RWPE2 (cell line): ENCODE measurements at regions not wholly inside any gene's neighbourhood (a gene's known extent, or its start where the extent isn't known, plus 50 kb on each side); places are given as distances from the start of the nearest gene placed in this dataset.

ENCODE experiments used
- ATAC-seq: fragments of 200-7000 bp; cut with Tn5 transposase; 3 replicates; pipeline ENCODE4 v1.9.1; 2021; ENCODE audit warnings: low read depth
- DNase-seq: peaks from one replicate; pipeline ENCODE4 v3.0.0-alpha.2; 2020; ENCODE audit warnings: low spot score
- H3K27ac ChIP-seq: fragments of 450-650 bp; 2 replicates; pipeline ENCODE4 v1.5.1; 2017; ENCODE audit warnings: mild to moderate bottlenecking; ENCODE audit not compliant: poor library complexity, severe bottlenecking
- H3K27me3 ChIP-seq: fragments of 250-450 bp; sonication (Bioruptor Pico); 2 replicates; pipeline ENCODE4 v1.5.1; 2021; ENCODE audit warnings: mild to moderate bottlenecking, moderate library complexity; ENCODE audit not compliant: insufficient read depth, poor library complexity, severe bottlenecking
- H3K36me3 ChIP-seq: fragments of 250-450 bp; sonication (Bioruptor Pico); 2 replicates; pipeline ENCODE4 v1.5.1; 2020; ENCODE audit warnings: low read depth, mild to moderate bottlenecking, moderate library complexity
- H3K4me1 ChIP-seq: fragments of 250-450 bp; sonication (Bioruptor Pico); 2 replicates; pipeline ENCODE4 v1.5.1; 2021; ENCODE audit warnings: mild to moderate bottlenecking, moderate library complexity; ENCODE audit not compliant: insufficient read depth, poor library complexity, severe bottlenecking
- H3K4me3 ChIP-seq: fragments of 250-450 bp; sonication (Bioruptor Pico); 2 replicates; pipeline ENCODE4 v1.5.1; 2021; ENCODE audit warnings: mild to moderate bottlenecking, moderate library complexity; ENCODE audit not compliant: severe bottlenecking
- H3K9me3 ChIP-seq: fragments of 250-450 bp; sonication (Bioruptor Pico); 2 replicates; pipeline ENCODE4 v1.5.1; 2021; ENCODE audit warnings: mild to moderate bottlenecking, moderate library complexity; ENCODE audit not compliant: severe bottlenecking
- CTCF ChIP-seq: fragments of 450-650 bp; IDR thresholded peaks from one replicate; pipeline ENCODE4 v1.5.1; 2017; ENCODE audit warnings: mild to moderate bottlenecking, moderate library complexity; ENCODE audit not compliant: poor library complexity, severe bottlenecking

GRCh38 chr5:171667341-171668096 is 118.1 kb upstream of the SMIM23 start:
- H3K4me1 ChIP-seq, result peaks cover 9% of the 10 kb centered on the region
- TF ChIP-seq CTCF, result peak; percentile 42
- H3K36me3 ChIP-seq, result no peaks in the 10 kb centered on the region
- DNase-seq (peak; percentile 89), ATAC-seq (peak; percentile 99)
- H3K4me3 ChIP-seq, result no peak overlapping the region
- H3K27ac ChIP-seq, result peak overlapping the region; percentile 43
- no peaks in the 10 kb centered on the region for H3K9me3 ChIP-seq
- no peaks in the 10 kb centered on the region for H3K27me3 ChIP-seq

- Histone ChIP-seq H3K27ac (peak overlapping the region; percentile 43), H3K4me3 (no peak overlapping the region), H3K4me1 (peaks cover 9% of the 10 kb centered on the region), H3K9me3 (no peaks in the 10 kb centered on the region), H3K27me3 (no peaks in the 10 kb centered on the region), H3K36me3 (no peaks in the 10 kb centered on the region)
- no peak for TF ChIP-seq CTCF
- ATAC-seq, result no peak
- no peak for DNase-seq
Measured at GRCh38 chr5:171668097-171668412, 117.6 kb upstream of the SMIM23 start.

GRCh38 chr5:171669571-171669970 is 116.0 kb upstream of the SMIM23 start:
- peaks cover 9% of the 10 kb centered on the region for H3K4me1 ChIP-seq
- no peaks in the 10 kb centered on the region for H3K27me3 ChIP-seq
- H3K27ac ChIP-seq, result no peak overlapping the region
- no peak for ATAC-seq
- H3K4me3 ChIP-seq, result no peak overlapping the region
- TF ChIP-seq CTCF, result no peak
- no peaks in the 10 kb centered on the region for H3K9me3 ChIP-seq
- no peaks in the 10 kb centered on the region for H3K36me3 ChIP-seq
- DNase-seq, result no peak

- no peak overlapping the region for H3K4me3 ChIP-seq
- no peak for DNase-seq
- ATAC-seq, result no peak
- peaks cover 3% of the 10 kb centered on the region for H3K27me3 ChIP-seq
- no peaks in the 10 kb centered on the region for H3K36me3 ChIP-seq
- TF ChIP-seq CTCF, result no peak
- peaks cover 4% of the 10 kb centered on the region for H3K4me1 ChIP-seq
- no peaks in the 10 kb centered on the region for H3K9me3 ChIP-seq
- H3K27ac ChIP-seq, result no peak overlapping the region
Measured at GRCh38 chr5:171672556-171672955, 113.1 kb upstream of the SMIM23 start.

GRCh38 chr5:171673328-171673727 is 112.3 kb upstream of the SMIM23 start:
- no peak for DNase-seq

More at GRCh38 chr5:171673328-171673727, 112.3 kb upstream of the SMIM23 start:
- ATAC-seq, result no peak
- Histone ChIP-seq H3K36me3 (no peaks in the 10 kb centered on the region), H3K4me1 (no peaks in the 10 kb centered on the region), H3K9me3 (no peaks in the 10 kb centered on the region), H3K4me3 (no peak overlapping the region), H3K27me3 (peaks cover 3% of the 10 kb centered on the region), H3K27ac (no peak overlapping the region)
- TF ChIP-seq CTCF, result no peak
